ENCODE measurements at regions not wholly inside any gene's neighbourhood (a gene's known extent, or its start where the extent isn't known, plus 50 kb on each side); places are given as distances from the start of the nearest gene placed in this dataset.

DNA sequence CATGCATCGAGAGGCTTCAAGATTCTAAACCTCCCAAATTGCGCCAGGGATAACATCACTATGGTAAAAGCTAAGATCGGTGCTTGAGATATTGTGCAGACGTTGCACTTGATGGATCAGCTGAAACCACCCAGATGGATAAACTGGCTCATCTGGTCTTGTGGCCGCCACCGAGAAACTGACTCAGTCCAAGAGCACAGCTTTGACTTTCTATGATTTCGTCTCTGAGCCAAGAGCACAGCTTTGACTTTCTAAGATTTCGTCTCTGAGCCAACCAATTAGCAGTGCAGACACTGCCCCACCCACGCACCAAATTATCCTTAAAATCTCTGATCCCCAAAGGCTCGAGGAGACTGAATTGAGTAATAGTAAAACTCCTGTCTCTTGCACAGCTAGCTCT lies 687.2 kb downstream of the FAM133A start:
- DNase-seq = no peak

DNA sequence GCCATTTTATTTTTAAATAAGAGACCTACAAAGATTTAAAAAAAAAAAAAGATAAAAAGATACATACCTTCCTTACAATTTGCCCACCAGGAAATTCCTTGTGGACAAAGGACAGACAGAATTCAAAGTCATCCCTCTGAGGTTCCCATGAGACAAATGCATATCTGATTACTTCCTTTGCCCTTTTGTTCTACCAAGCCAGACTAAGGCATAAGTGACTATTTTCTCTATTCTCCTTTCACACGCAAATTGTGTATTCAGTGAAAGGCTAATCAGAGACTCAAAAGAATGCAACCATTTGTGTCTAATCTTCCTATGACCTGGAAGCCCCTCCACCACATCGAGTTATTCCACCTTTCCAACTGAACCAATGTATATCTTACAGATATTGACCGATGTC lies 691.7 kb downstream of the FAM133A start:
- no peak for DNase-seq

DNA sequence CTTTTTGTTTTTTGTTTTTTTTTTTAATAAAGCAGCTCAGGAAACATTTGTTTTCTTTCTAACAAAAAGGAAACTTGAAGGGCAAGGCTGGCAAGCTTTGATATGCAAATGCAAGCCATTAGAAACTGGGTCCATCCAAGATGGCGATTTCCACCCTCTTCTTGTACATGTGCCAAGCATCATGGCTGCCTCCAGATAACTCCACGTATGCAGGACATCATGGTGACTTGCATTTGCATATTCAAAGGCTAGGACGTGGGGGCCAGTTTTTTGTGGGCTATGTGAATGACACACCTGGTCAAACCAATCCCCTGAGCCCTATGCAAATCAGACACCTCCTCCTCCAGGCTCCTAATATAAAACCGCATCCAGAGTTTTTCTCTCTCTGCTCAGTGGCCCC lies 692.6 kb downstream of the FAM133A start:
- no peak for DNase-seq

DNA sequence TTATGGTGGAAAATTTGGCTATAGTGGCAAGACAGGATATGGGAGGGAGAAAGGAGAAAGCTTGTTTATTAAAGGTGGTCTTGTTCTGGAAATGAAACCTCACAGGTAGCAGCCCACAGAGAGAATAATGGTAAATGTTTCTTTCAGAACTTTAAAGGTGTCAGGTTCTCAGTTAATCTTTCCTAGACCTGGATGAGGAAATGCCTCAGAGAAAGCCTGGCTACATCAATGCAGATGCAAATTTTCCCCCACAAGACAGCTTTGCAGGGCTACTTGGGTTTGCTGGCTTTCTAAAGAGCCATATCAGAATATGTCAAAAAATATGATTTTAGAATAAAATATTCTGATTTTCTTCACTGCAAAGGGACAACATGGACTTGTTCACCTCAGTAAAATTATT lies 715.0 kb downstream of the FAM133A start:
- no peak for DNase-seq

DNA sequence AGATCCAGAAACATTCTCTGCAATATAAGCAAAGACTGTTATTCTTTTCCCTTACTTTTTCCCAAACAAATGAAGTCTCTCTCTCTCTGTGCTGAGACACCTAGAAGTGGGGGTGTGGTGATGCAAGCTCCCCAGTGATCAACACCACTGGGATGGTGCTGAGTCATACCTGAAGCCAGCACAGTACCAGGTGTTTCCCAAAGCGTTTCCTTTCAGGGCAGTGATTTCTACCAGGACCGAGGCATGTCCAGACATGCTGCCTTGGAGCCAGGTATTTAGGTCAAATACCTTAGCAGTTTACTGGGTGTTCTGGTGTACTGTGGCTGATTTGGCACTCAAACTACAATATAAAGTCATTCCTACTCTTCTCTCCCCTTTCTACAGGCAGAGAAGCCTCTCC lies 726.5 kb downstream of the FAM133A start:
- no peak for DNase-seq

DNA sequence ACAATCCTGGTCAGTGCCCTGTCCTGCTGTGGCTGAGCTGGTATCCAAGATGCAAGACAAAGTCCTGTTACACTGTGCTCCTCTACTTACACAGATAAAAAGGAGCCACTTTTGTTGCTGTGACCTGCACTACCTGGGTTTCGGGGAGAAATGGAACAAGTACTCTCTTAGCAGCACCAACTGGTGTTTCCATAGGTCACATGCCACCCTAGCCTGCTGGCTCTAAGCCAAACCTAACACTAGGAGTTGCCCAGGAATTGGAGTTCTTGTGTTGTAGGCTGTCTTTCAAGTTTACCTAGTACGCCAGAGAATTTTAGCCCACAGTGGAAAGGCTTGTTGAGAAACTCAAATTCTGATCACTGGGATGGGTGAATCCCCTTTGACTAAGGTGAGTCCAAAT lies 727.4 kb downstream of the FAM133A start:
- no peak for DNase-seq

DNA sequence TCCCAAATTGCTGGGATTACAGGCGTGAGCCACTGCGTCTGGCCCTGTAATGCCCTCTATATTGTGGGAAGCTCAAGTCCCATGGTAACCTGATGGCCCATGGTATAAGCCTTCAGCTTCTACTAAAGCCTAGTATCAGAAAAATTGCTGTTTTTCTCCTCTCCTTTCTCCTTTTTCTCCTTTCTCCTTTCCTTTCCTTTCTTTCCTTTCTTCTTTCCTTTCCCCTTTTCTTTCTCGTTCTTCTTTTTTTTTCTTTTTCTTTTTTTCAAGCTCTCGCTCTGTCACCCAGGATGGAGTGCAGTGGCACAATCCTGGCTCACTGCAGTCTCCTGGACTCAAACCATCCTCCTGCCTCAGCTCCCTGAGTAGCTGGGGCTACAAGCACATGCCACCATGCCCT lies 740.7 kb downstream of the FAM133A start:
- DNase-seq = no peak

DNA sequence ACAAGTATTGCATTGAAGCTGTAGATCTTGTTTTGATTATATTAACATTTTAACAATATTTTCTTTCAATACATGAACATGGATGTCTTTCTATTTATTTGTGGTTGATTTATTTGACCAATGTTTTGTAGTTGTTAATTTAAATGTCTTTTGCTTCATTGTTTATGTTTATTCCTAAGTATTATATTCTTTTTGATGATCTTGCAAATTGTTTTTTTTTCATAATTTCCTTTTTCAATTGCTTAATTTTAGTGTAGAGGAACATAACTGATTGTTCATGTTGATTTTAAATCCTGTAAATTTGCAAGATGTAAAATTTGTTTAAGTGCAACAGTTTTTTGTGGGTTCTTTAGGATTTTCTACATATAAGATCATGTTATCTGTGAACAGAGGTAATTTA lies 744.1 kb downstream of the FAM133A start:
- DNase-seq = no peak

DNA sequence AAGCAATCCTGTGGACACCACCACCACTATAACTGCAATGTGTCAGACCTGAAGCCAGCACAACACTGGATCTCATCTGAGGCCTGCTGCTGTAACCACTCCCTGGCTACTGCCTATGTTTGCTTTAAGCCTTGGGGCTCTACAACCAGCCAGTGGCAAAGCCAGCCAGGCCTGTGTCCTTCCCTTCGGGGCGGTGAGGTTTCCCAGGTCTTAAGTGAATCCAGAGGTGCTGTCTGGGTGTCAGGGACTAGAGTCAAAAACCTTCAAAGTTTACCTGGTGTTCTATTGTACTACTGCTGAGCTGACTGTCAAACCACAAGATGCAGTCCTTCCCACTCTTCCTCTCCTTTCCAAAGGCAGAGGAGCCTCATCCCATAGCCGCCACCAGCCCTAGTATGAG lies 750.5 kb downstream of the FAM133A start:
- DNase-seq = no peak

DNA sequence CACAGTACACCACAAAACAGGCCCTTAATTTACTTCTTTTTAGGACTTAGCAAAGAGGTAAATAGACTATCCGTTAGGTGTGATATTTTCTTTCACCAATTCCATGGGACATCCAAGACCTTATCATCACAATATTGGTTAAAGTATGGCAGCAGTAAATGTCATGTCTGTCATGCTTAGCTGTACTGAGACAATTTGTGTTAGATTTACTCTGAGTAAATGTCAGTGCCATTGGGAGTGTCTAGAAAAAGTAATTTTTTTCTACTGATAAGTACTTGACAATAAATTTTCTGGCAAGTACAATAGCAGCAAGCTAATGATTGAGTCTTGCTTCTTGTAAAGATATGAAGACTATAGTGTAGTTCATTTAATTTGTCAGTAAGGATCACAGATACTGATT lies 756.1 kb downstream of the FAM133A start:
- no peak for DNase-seq

DNA sequence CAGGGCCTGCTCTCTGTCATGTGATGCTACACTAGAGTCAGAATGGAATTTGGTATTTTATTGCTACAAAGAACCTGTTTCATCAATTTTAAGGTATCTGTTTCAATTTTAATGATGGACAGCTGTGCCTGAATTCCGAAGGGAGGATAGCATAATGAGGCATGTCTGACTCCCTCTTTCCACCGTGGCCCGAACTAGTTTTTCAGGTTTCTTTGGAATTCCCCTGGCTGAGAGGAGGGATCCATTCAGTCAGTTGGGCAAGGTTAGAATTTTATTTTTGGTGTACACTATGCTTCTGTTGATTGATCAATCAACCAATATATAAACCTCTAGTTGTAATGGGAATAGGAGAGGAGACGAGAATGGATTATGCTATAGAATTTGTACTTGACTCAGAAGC lies 761.8 kb downstream of the FAM133A start:
- DNase-seq = no peak

DNA sequence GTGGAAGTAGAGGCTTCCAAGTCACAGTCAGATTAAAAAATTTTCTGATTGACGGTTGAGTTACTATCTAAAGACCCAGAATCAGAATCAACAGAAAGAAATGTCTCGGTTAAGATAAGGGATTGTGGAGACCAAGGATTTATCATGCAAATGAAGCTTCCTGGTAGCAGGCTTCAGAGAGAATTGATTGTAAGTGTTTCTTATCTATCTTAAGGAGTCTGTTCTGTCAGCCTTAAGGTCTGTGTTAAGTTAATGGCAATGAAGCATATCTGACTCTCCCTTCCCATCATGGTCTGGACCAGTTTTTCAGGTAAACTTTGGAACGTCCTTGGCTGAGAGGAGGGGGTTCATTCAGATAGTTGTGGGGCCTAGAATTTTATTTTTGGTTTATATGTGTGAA lies 780.2 kb downstream of the FAM133A start:
- no peak for DNase-seq

DNA sequence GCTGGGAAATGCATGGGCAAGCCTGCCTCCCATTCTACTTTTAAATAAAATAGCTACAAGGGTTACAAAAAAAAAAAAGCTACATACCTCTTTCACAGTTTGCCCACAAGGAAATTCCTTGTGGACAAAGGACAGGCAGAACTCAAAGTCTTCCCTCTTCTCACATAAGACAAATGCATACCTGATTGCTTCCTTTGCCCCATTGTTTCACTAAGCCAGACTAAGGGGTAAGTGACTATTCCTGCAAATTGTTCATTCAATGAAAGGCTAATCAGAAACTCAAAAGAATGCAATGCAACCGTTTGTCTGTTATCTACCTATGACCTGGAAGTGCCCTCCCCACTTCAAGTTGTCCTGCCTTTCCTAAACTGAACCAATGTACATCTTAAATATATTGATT lies 780.6 kb downstream of the FAM133A start:
- DNase-seq = no peak

DNA sequence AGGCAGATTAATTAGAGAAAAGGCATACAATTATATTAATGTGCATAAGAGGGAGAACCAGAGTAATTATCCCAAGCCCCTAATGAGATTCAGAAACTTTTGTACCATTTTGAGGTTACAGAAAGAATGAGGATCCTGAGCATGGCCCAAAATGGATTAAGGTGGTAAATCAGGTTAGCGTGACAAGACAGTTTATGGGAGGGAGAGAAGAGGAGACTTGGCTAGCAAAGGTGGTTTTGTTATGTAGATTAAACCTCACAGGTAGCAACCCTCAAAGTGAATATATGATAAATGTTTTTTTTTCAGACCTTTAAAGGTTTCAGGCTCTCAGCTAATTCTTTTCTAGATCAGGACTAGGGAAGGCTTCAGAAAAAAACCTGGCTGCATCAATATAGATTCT lies 781.8 kb downstream of the FAM133A start:
- DNase-seq = no peak

DNA sequence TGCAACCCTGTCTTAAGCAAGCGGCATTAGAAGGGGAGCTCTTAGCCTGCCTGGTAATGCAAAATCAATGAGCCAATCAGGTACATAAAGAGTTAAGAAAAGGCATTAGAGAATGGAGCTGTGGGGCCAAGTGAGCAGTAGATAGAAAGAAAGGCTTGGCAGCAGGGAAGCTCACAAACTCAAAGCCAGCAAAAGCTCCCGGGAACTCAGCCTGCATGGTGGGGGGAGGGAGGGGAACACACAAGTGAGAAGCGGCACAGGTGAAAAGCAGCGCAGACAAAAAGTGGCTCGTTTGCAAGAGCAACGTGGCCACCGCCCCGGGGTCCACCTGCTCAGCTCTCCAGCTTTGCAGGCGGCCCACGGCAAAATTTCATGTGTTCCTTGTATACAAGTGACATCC lies 818.5 kb downstream of the FAM133A start:
- no peak for DNase-seq

DNA sequence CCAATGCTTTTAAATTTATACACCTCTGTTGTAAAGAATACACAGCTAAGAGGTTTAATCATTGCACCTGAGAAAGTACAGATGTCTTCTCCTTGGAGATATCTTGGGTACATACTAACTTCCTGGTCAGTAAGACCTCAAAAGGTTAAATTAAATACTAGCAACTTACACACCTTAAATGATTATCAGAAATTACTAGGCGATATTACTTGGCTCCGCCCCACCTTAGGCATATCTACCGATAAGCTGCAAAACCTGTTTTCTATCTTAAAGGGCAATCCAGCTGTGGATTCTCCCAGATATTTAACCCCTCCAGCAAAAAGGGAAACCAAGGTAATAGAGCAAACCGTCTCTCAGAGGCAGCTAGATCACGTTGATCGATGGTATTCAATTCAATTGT lies 819.4 kb downstream of the FAM133A start:
- DNase-seq = no peak

DNA sequence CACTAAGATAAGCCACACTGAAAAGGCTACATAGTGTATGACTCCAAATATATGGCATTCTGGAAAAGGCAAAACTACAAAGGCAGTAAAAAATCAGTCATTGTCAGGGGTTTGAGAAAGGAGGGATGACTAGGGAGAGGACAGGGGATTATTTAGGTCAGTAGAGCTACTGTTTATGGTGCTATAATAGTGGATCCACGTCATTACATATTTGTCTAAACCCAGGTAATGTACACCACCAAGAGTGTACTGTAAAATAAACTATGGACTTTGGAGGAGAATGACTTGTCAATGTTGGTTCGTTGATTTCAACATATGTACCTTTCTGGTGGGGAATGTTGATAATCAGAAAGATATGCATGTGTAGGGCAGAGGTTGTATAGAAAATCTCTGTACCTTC lies 837.6 kb downstream of the FAM133A start:
- DNase-seq = no peak

DNA sequence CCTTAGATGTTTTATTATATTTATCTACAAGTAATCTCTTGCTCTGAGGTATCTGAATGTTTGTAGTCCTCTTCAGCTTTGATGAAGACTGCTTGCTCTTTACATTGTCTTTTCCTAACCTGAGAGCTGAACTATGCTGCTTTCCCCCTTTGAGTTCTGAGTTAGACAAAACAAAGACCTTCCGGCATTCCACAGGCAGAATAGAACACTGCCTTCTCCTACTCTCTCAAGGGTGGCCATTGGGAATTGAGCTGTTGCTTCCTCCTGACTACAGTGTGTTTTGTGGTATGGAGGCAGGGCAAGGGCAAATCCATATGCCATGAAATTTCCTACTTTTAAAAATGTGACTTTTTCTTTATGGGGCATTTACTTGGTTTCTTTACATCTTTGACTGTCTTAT lies 841.0 kb downstream of the FAM133A start:
- no peak for DNase-seq

DNA sequence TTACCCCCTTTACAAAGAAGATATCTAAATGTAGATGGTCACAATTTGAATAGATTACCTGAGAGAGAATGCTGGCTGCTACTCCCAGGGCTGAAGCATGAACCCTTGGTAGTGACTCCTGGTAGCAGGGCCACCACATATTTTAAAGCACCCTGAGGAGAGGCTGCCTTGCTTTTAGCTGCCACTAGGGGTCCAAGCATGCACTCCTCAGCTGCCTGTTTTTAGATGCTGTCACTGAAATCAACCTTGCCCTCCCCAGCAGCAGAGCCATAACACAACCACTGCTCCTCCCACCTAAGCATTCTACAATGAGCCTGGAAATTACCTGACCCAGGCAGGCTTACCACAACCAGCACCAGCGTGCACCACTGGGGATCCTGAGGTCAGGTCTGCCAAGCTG lies 850.9 kb downstream of the FAM133A start:
- peak; percentile 1 for DNase-seq

DNA sequence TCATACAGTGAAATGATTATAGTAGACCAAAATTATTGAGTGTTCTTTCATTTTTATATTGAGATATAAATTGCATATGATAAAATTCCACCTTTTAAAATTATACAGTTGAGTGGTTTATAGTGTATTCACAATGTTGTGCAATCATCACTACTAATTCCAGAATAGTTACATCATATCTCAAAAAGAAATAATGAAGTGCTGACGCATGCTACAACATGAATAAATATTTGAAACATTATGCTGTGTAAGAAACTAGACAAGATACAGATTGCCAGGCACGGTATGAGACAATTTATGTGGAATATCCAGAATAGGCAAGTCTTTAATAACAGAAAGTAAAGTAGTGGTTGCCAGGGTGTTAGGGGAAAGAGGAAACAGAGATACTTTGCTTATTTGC lies 871.7 kb downstream of the FAM133A start:
- no peak for DNase-seq

DNA sequence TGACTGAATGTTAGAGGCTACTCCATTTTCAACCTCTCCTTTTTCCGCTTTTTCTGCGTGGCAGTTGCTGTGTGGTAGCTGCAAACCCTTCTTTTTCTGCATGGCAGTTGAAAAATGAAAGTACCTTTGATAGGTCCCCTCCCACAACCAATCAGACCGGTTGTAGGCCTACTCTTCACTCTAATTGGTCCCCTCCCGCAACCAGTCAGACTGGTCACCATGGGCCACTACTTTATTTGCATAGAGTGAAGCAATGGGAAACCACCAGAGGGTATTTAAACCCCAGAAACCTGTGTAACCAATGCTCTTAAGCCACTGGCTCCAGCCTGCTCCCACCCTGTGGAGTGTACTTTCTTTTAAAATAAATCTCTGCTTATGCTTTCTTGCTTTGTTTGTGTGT lies 877.8 kb downstream of the FAM133A start:
- DNase-seq = no peak

DNA sequence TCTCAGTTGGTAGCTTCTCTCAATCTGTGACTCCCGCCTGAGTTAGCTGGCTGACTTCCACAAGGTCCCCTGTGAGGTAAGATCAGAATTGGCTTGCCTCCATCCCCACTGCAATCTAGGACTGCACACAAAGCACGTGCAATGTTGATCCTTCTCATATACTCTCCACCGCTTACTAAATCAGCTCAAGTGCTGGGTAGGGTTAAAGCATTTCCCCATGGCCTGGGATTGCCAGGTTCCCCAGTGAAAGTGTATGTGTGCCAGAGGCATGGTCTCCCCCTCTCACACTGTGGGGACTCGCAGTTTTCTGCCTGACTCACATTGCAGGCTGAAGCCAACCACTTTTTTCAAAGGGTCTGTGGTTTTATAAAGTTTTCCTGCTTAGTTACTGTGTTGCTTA lies 886.9 kb downstream of the FAM133A start:
- DNase-seq = no peak

DNA sequence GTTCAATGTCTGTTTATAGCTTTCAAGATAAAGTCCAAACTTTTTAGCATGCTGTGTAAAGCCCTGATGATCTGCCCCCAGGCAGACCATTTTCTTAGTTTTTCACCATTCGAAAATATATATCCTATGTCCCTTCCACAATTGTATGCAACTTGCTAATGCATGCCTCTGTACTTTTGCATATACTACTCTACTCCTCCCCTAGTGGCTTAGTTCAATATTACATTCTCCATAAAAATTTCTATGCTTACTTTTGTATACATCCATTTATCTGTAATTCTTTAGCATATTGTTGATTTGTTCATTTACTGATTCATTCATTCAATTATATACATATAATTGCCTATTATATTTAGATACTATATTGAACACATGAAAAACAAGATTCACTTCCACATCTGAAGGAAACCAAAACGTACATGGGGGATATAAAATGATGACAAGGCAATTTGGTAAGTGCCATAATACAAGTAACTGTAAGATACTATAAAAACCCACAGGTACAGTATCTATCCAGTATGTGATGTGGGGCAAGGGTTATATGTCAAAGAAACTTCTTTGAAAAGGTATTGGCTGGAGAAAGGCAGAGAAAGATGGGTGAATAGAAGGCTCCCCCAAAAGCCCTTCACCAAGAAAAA lies 902.5 kb downstream of the FAM133A start:
- no peak for DNase-seq

DNA sequence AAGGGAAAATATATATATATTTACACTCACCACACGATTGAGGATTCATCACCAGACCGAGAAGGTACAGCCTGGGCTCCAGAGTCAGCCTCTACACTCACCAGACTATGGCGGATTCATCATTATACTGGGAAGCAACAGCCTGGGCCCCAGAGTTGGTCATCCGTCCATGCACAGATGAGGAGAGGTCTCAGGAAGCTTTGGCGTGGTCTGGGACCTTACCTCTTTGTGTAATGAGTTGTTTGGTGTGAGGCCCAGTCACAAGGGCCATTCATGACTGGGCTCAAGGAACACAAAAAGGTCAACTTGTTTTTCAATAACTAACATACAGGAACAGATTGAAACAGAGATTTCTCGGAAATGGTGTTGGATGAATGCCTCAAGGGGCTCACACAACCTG lies 926.1 kb downstream of the FAM133A start:
- no peak for DNase-seq

DNA sequence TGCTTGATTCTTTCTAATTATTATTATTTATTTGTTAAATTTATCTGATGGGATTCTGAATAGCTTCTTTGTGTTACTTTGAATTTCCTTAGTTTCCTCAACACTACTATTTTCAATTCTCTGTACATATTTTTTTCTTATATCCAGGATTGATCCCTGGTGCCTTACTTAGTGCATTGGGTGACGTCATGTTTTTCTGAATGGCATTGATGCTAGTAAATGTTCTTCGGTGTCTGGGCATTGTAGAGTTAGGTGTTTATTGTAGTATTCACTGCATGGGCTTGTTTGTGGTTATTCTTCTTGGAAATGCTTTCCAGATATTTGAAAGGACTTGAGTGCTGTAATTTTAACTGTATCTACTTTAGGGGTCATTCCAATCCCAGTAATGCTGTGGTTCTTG lies 938.1 kb downstream of the FAM133A start:
- no peak for DNase-seq

DNA sequence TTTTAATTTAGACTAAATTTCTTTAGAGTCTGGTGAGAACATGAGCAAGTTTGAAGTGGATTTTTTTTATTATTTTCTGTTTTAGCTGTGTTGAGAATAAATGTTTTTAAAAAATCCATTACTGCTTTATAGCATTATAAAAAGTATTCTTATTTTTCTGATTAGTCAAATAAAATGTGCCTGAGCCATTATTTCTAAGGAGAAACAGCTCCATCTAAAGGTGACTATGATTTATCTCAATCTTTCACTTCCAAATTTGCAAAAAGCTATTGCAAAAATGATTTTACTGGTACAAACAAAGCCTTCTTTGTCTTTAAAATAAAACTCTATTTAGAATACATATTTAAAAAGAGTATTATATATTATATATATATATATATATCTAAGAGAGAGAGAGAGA lies 959.2 kb downstream of the FAM133A start:
- DNase-seq = no peak

Data from hematopoietic multipotent progenitor cell treated with erythropoietin and hydrocortisone succinate and interleukin-3 and kit ligand, for 8 days (in vitro differentiated cells).